AG04449 (cell line): ENCODE measurements at regions not wholly inside any gene's neighbourhood (a gene's known extent, or its start where the extent isn't known, plus 50 kb on each side); places are given as distances from the start of the nearest gene placed in this dataset.

ENCODE experiments used
- CTCF ChIA-PET: fragments of 350-600 bp; formaldehyde crosslinking; extraction: SDS; loops from one replicate; lab custom pipeline; 2021; ENCODE audit warnings: antibody characterized with exemption; lab: Yijun Ruan, JAX
- POLR2A ChIA-PET: fragments of 400-600, 350-600 bp; formaldehyde crosslinking; extraction: SDS; loops from one replicate; lab custom pipeline; 2020; ENCODE audit warnings: antibody characterized with exemption, inconsistent platforms; lab: Yijun Ruan, JAX
- DNase-seq: peaks from one replicate; pipeline ENCODE4 v3.0.0-alpha.2; 2010; ENCODE audit warnings: low read depth, low spot score
- H3K4me3 ChIP-seq: 2 replicates; pipeline ENCODE4 v1.5.1; 2011; ENCODE audit warnings: low read depth, mild to moderate bottlenecking, control low read depth, low read length
- CTCF ChIP-seq: IDR thresholded peaks from one replicate; pipeline ENCODE4 v1.5.1; 2011; ENCODE audit warnings: mild to moderate bottlenecking, moderate library complexity, low read length, control low read depth, inconsistent platforms; ENCODE audit not compliant: insufficient read depth; ENCODE audit errors: missing control alignments

DNA sequence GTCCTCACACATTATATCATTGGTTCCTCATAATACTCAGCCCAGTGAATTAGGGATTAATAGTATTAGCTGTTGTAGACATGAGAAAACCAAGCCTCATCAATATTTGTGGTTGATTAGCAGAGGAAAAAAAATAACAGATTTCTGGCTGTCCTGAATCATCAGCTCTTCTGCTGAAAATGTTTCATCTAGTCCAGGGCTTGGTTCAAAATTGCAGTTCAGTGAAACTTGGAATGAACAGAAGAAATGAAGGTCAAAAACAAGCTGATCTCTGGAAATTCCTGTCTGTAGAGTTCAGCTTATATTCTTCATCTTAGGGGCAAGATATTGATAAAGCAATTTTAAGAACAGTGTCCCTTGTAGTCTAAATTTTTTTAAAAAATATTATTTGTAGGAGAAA is 361.1 kb upstream of the CCDC179 start:
- DNase-seq: no peak
- CTCF ChIA-PET: interaction anchor here (1.2 kb wide), 1 partner anchor 11 kb away, joined by 5 read pairs; no protein-coding TSS in a partner anchor
- H3K4me3 ChIP-seq: no peak overlapping the region
- no peak for TF ChIP-seq CTCF
- POLR2A ChIA-PET: no interaction called here

DNA sequence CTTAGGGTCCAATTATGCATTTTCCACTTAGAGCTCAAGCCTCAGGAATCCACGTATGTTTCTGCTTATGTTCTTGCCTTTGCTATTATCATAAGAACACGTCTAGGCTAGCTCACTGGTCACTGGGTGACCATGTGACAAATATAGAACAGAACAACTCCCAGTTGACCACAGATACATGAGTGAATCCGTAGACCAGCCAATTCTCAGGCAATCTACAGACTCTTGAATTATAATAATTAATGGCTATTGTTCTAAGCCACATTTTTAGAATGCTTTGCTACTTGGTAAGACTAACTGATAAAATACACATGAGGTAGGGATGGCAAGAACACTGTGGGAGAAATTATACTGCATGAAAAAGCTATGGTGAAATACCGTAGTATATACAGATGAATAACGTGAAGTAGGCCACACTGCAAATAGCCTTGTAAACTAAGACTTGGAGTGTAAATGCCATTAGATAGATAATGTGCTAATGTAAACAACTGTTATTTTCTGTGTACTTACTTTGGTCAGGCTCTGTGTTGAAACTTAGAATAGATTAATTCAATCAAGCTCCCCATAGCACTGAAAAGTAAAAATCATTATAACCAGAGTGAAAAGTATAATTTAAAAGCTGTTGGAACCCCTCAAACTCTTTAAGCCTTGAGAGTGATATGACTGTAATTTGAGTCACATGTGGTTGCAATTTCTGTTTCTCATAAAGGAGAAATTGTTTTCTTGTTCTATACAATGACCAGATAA is 366.2 kb upstream of the CCDC179 start:
- no peak for TF ChIP-seq CTCF
- POLR2A ChIA-PET: no interaction called here

DNA sequence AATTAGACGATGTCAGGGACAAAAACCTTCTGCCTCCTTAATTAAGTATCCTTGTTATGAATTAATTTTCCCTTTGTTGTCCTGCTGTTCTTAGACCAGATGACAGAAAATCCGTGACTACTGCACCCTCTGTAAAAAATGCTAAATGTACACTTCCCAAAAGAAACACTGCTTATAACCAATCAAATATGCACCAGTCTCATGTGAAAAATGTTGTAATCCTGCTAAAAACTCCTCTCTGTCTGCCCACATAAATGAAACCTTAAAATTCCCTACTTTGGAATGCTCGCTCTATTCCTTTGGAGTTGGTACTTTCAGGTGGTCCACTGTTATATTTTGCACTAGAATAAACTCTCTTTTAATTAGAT is 366.8 kb upstream of the CCDC179 start:
- POLR2A ChIA-PET: interaction anchor here (0.9 kb wide), 1 partner anchor 10 kb away, joined by 3 read pairs; no protein-coding TSS in a partner anchor
- DNase-seq: no peak
- no peak overlapping the region for H3K4me3 ChIP-seq
- TF ChIP-seq CTCF: no peak
- CTCF ChIA-PET: no interaction called here

More for the DNA sequence above, 366.2 kb upstream of the CCDC179 start:
- no peak overlapping the region for H3K4me3 ChIP-seq
- peak; percentile 55 for DNase-seq
- CTCF ChIA-PET: no interaction called here

DNA sequence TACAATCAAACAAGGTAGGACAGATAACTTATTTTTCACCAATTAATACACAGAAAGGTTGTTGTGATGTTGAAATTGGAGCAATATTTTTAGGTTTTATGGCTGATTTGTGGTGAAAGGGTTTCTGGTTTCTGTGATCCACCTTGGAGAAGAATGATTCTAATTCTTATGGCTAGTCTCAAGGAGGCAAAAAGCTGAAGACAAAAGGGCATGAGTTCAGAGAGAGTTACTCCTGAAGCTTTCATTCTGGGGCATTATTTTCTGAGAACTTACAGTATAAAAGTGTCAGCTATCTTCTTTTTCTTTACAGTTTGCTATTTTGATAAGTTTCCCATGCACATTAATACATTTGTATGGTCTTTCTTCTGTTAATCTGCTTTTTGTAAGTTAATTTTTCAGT is 372.4 kb upstream of the CCDC179 start:
- no peak for DNase-seq
- ChIA-PET CTCF (no interaction called here), POLR2A (no interaction called here)
- no peak overlapping the region for H3K4me3 ChIP-seq
- no peak for TF ChIP-seq CTCF

DNA sequence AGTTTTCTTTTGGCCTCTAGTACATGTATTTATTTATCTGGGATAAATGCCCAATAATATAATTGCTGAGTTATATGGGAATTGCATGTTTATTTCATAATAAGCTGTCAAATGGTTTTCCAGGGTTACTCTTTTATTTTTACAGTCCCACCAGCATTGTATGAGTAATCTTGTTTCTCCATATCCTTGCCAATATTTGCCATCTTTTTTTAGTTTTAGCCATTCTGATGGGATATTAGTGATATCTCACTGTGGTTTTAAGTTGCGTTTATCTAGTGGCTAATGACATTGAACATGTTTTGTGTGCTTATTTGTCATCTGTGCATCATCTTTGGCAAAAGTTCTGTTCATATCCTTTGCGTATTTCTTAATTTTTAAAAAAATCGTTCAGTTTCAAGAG is 372.8 kb upstream of the CCDC179 start:
- no peak for TF ChIP-seq CTCF
- DNase-seq: peak; percentile 37
- no peak overlapping the region for H3K4me3 ChIP-seq
- POLR2A ChIA-PET: no interaction called here
- CTCF ChIA-PET: no interaction called here

GRCh38 chr11:23236826-23237555 is 376.7 kb upstream of the CCDC179 start:
- peak; percentile 59 for DNase-seq
- no peak for TF ChIP-seq CTCF
- no peak overlapping the region for H3K4me3 ChIP-seq
- CTCF ChIA-PET: interaction anchor here (1.4 kb wide), 1 partner anchor 40 kb away, joined by 3 read pairs; no protein-coding TSS in a partner anchor
- POLR2A ChIA-PET: interaction anchor here (0.7 kb wide), 1 partner anchor 9 kb away, joined by 3 read pairs; no protein-coding TSS in a partner anchor
